ENCODE measurements at regions not wholly inside any gene's neighbourhood (a gene's known extent, or its start where the extent isn't known, plus 50 kb on each side); places are given as distances from the start of the nearest gene placed in this dataset.
"Not testable (repeated sequence)": the region's sequence is repeated elsewhere in the genome, so short reads cannot be mapped to it uniquely, and the experiment has no call there.

GRCh38 chr1:146883190-146883589 is 54.9 kb upstream of the NBPF12 start:
- H3K4me1 ChIP-seq; H3K9me3 ChIP-seq; H3K27me3 ChIP-seq (ENCODE audit: low read depth); in situ Hi-C loops (cut with MboI; ENCODE audit: low sequenced_read_pairs); H3K36me3 ChIP-seq (replicated peaks); H3K4me3 ChIP-seq; DNase-seq (ENCODE audit: low spot score in 2 of 2): not testable (repeated sequence)

- DNase-seq (ENCODE audit: low spot score in 2 of 2); H3K9me3 ChIP-seq; H3K36me3 ChIP-seq (replicated peaks); H3K27me3 ChIP-seq (ENCODE audit: low read depth); H3K4me1 ChIP-seq; H3K4me3 ChIP-seq; in situ Hi-C loops (cut with MboI; ENCODE audit: low sequenced_read_pairs): not testable (repeated sequence)
Observed at GRCh38 chr1:146881096-146881495, 57.0 kb upstream of the NBPF12 start.

GRCh38 chr1:146863799-146864319 is 74.3 kb upstream of the NBPF12 start:
- DNase-seq (ENCODE audit: low spot score in 2 of 2); H3K27me3 ChIP-seq (ENCODE audit: low read depth); in situ Hi-C loops (cut with MboI; ENCODE audit: low sequenced_read_pairs); H3K4me1 ChIP-seq; H3K4me3 ChIP-seq; H3K9me3 ChIP-seq; H3K36me3 ChIP-seq (replicated peaks): not testable (repeated sequence)

- H3K4me1 ChIP-seq; H3K9me3 ChIP-seq; in situ Hi-C loops (cut with MboI; ENCODE audit: low sequenced_read_pairs); H3K27me3 ChIP-seq (ENCODE audit: low read depth); H3K4me3 ChIP-seq; H3K36me3 ChIP-seq (replicated peaks): not testable (repeated sequence)
- peak in 1 of 2 experiments; percentile 23 for DNase-seq (ENCODE audit: low spot score in 2 of 2)
Observed at GRCh38 chr1:146853147-146853546, 85.0 kb upstream of the NBPF12 start.

GRCh38 chr1:146850352-146850889 is 87.7 kb upstream of the NBPF12 start:
- in situ Hi-C loops (cut with MboI; ENCODE audit: low sequenced_read_pairs); H3K36me3 ChIP-seq (replicated peaks); H3K27me3 ChIP-seq (ENCODE audit: low read depth); H3K9me3 ChIP-seq; DNase-seq (ENCODE audit: low spot score in 2 of 2); H3K4me3 ChIP-seq; H3K4me1 ChIP-seq: not testable (repeated sequence)

GRCh38 chr1:146838725-146839124 is 99.4 kb upstream of the NBPF12 start:
- in situ Hi-C loops (cut with MboI; ENCODE audit: low sequenced_read_pairs); H3K4me1 ChIP-seq; H3K27me3 ChIP-seq (ENCODE audit: low read depth); DNase-seq (ENCODE audit: low spot score in 2 of 2); H3K4me3 ChIP-seq; H3K9me3 ChIP-seq; H3K36me3 ChIP-seq (replicated peaks): not testable (repeated sequence)

GRCh38 chr1:146826957-146827356 is 111.2 kb upstream of the NBPF12 start:
- DNase-seq (ENCODE audit: low spot score in 2 of 2); H3K27me3 ChIP-seq (ENCODE audit: low read depth); H3K4me1 ChIP-seq; in situ Hi-C loops (cut with MboI; ENCODE audit: low sequenced_read_pairs); H3K9me3 ChIP-seq; H3K4me3 ChIP-seq; H3K36me3 ChIP-seq (replicated peaks): not testable (repeated sequence)

- H3K4me3 ChIP-seq; H3K9me3 ChIP-seq; H3K4me1 ChIP-seq; DNase-seq (ENCODE audit: low spot score in 2 of 2); H3K36me3 ChIP-seq (replicated peaks); in situ Hi-C loops (cut with MboI; ENCODE audit: low sequenced_read_pairs); H3K27me3 ChIP-seq (ENCODE audit: low read depth): not testable (repeated sequence)
Observed at GRCh38 chr1:146794236-146794635, 143.9 kb upstream of the NBPF12 start.

- H3K27me3 ChIP-seq (ENCODE audit: low read depth); H3K36me3 ChIP-seq (replicated peaks); H3K4me3 ChIP-seq; H3K9me3 ChIP-seq; DNase-seq (ENCODE audit: low spot score in 2 of 2); H3K4me1 ChIP-seq; in situ Hi-C loops (cut with MboI; ENCODE audit: low sequenced_read_pairs): not testable (repeated sequence)
Observed at GRCh38 chr1:146792725-146793124, 145.4 kb upstream of the NBPF12 start.

- DNase-seq (ENCODE audit: low spot score in 2 of 2); H3K9me3 ChIP-seq; H3K36me3 ChIP-seq (replicated peaks); H3K4me1 ChIP-seq; H3K4me3 ChIP-seq; in situ Hi-C loops (cut with MboI; ENCODE audit: low sequenced_read_pairs); H3K27me3 ChIP-seq (ENCODE audit: low read depth): not testable (repeated sequence)
Observed at GRCh38 chr1:146784212-146784940, 153.7 kb upstream of the NBPF12 start.

GRCh38 chr1:146781235-146781634 is 156.9 kb upstream of the NBPF12 start:
- H3K4me1 ChIP-seq; H3K9me3 ChIP-seq; H3K4me3 ChIP-seq; DNase-seq (ENCODE audit: low spot score in 2 of 2); H3K36me3 ChIP-seq (replicated peaks); in situ Hi-C loops (cut with MboI; ENCODE audit: low sequenced_read_pairs); H3K27me3 ChIP-seq (ENCODE audit: low read depth): not testable (repeated sequence)

GRCh38 chr1:146777826-146778602 is 160.1 kb upstream of the NBPF12 start:
- H3K27me3 ChIP-seq (ENCODE audit: low read depth); in situ Hi-C loops (cut with MboI; ENCODE audit: low sequenced_read_pairs); H3K9me3 ChIP-seq; H3K36me3 ChIP-seq (replicated peaks); H3K4me3 ChIP-seq; H3K4me1 ChIP-seq; DNase-seq (ENCODE audit: low spot score in 2 of 2): not testable (repeated sequence)

GRCh38 chr1:146774988-146775387 is 163.1 kb upstream of the NBPF12 start:
- not testable (repeated sequence) for H3K27me3 ChIP-seq (ENCODE audit: low read depth); H3K4me3 ChIP-seq; H3K4me1 ChIP-seq

GRCh38 chr1:146774271-146774670 is 163.9 kb upstream of the NBPF12 start:
- H3K9me3 ChIP-seq; H3K27me3 ChIP-seq (ENCODE audit: low read depth); H3K4me1 ChIP-seq; H3K4me3 ChIP-seq; DNase-seq (ENCODE audit: low spot score in 2 of 2); in situ Hi-C loops (cut with MboI; ENCODE audit: low sequenced_read_pairs); H3K36me3 ChIP-seq (replicated peaks): not testable (repeated sequence)

More at GRCh38 chr1:146774988-146775387, 163.1 kb upstream of the NBPF12 start:
- H3K9me3 ChIP-seq; H3K36me3 ChIP-seq (replicated peaks); DNase-seq (ENCODE audit: low spot score in 2 of 2); in situ Hi-C loops (cut with MboI; ENCODE audit: low sequenced_read_pairs): not testable (repeated sequence)
